GM23338 (cell line): ENCODE measurements at regions not wholly inside any gene's neighbourhood (a gene's known extent, or its start where the extent isn't known, plus 50 kb on each side); places are given as distances from the start of the nearest gene placed in this dataset.
"Not testable (repeated sequence)": the region's sequence is repeated elsewhere in the genome, so short reads cannot be mapped to it uniquely, and the experiment has no call there.

Source experiments
- ATAC-seq: fragments of 200-7000 bp; cut with Tn5 transposase; 3 replicates; pipeline ENCODE4 v1.9.1; 2020
- DNase-seq: peaks from one replicate; pipeline ENCODE4 v3.0.0-alpha.2; 2015; ENCODE audit warnings: low spot score
- H2AFZ ChIP-seq: fragments of 200-600 bp; sonication (generic); 2 replicates; pipeline ENCODE4 v1.8.0; 2016; ENCODE audit warnings: antibody characterized with exemption, mild to moderate bottlenecking, moderate library complexity
- H3F3A ChIP-seq: fragments of 200-600 bp; sonication (generic); replicated peaks from 2 replicates; pipeline ENCODE4 v1.8.0; 2017; ENCODE audit warnings: antibody characterized with exemption, mixed run types, low read depth
- H3K27ac ChIP-seq: fragments of 200-600 bp; sonication (generic); 2 replicates; pipeline ENCODE4 v1.6.1; 2016; ENCODE audit warnings: low read depth
- H3K27me3 ChIP-seq: fragments of 200-600 bp; sonication (generic); 2 replicates; pipeline ENCODE4 v1.8.0; 2016; ENCODE audit warnings: mild to moderate bottlenecking, mixed run types, moderate library complexity; ENCODE audit not compliant: insufficient read depth
- H3K36me3 ChIP-seq: fragments of 200-600 bp; sonication (generic); 2 replicates; pipeline ENCODE4 v1.8.0; 2016; ENCODE audit warnings: mild to moderate bottlenecking; ENCODE audit not compliant: insufficient read depth
- H3K4me1 ChIP-seq: fragments of 200-600 bp; sonication (generic); 2 replicates; pipeline ENCODE4 v1.8.0; 2016; ENCODE audit warnings: mild to moderate bottlenecking, moderate library complexity; ENCODE audit not compliant: insufficient read depth
- H3K4me2 ChIP-seq: fragments of 200-600 bp; sonication (generic); 2 replicates; pipeline ENCODE4 v1.7.1; 2017; ENCODE audit warnings: mixed run types
- H3K4me3 ChIP-seq: fragments of 200-600 bp; sonication (generic); 2 replicates; pipeline ENCODE4 v1.6.1; 2016; ENCODE audit warnings: mixed run types
- H3K79me2 ChIP-seq: fragments of 200-600 bp; sonication (generic); replicated peaks from 2 replicates; pipeline ENCODE4 v1.8.0; 2017; ENCODE audit warnings: mild to moderate bottlenecking; ENCODE audit not compliant: insufficient read depth
- H3K9me2 ChIP-seq: fragments of 200-600 bp; sonication (generic); 2 replicates; pipeline ENCODE4 v1.8.0; 2017; ENCODE audit not compliant: insufficient read depth
- H4K20me1 ChIP-seq: fragments of 200-600 bp; sonication (generic); replicated peaks from 2 replicates; pipeline ENCODE4 v1.8.0; 2017; ENCODE audit warnings: mild to moderate bottlenecking; ENCODE audit not compliant: insufficient read depth
- H3K27ac Mint-ChIP-seq: 2 replicates; pipeline ENCODE4 v1.8.0; 2020; ENCODE audit warnings: inconsistent platforms, mild to moderate bottlenecking, moderate library complexity, mixed read lengths
- H3K27me3 Mint-ChIP-seq: 3 replicates; pipeline ENCODE4 v1.8.0; 2022; ENCODE audit warnings: low read depth, mild to moderate bottlenecking, moderate library complexity, mixed read lengths, inconsistent platforms; ENCODE audit not compliant: insufficient read depth, poor library complexity
- H3K36me3 Mint-ChIP-seq: 3 replicates; pipeline ENCODE4 v1.8.0; 2021; ENCODE audit warnings: low read depth, mild to moderate bottlenecking, inconsistent platforms, moderate library complexity, mixed read lengths
- H3K4me1 Mint-ChIP-seq: 3 replicates; pipeline ENCODE4 v1.8.0; 2020; ENCODE audit warnings: mild to moderate bottlenecking, inconsistent platforms, mixed read lengths
- H3K4me3 Mint-ChIP-seq: 3 replicates; pipeline ENCODE4 v1.8.0; 2021; ENCODE audit warnings: moderate library complexity, mild to moderate bottlenecking, inconsistent platforms, mixed read lengths
- H3K9me3 Mint-ChIP-seq: 3 replicates; pipeline ENCODE4 v1.8.0; 2020; ENCODE audit warnings: moderate library complexity, mild to moderate bottlenecking, inconsistent platforms, mixed read lengths
- CREB1 ChIP-seq: fragments of 250-450 bp; sonication (Bioruptor Pico); IDR thresholded peaks from 2 replicates; pipeline ENCODE4 v1.5.0; 2020; ENCODE audit warnings: low read depth, mild to moderate bottlenecking, moderate library complexity
- CTCF ChIP-seq, 2 experiments: fragments of 200-600 bp in 1 of 2; sonication (generic) in 1 of 2; conservative IDR thresholded peaks; 2 replicates each; pipeline versions ENCODE4 v1.5.1 to v1.6.1; 2016 to 2017; ENCODE audit warnings: antibody characterized with exemption in 2 of 2, low read depth in 2 of 2, mild to moderate bottlenecking in 2 of 2, moderate library complexity in 1 of 2
- EZH2 ChIP-seq: fragments of 200-600 bp; sonication (generic); IDR thresholded peaks from one replicate; pipeline ENCODE4 v1.8.0; 2017; ENCODE audit warnings: antibody characterized with exemption, mild to moderate bottlenecking, low read depth; ENCODE audit not compliant: unreplicated experiment
- EZH2phosphoT487 ChIP-seq: fragments of 200-600 bp; sonication (generic); IDR thresholded peaks from one replicate; pipeline ENCODE4 v1.8.1; 2018; ENCODE audit warnings: antibody characterized with exemption; ENCODE audit not compliant: unreplicated experiment
- JUNB ChIP-seq: IDR thresholded peaks from one replicate; pipeline ENCODE4 v1.6.1; 2016; ENCODE audit warnings: antibody characterized with exemption; ENCODE audit not compliant: unreplicated experiment
- NANOG ChIP-seq: IDR thresholded peaks from 2 replicates; pipeline ENCODE4 v1.6.1; 2016; ENCODE audit warnings: antibody characterized with exemption, borderline replicate concordance
- REST ChIP-seq: IDR thresholded peaks from one replicate; pipeline ENCODE4 v1.6.1; 2018; ENCODE audit warnings: antibody characterized with exemption; ENCODE audit not compliant: unreplicated experiment
- STAT1 ChIP-seq: IDR thresholded peaks from one replicate; pipeline ENCODE4 v1.6.1; 2016; ENCODE audit warnings: antibody characterized with exemption; ENCODE audit not compliant: unreplicated experiment
- ZNF462 ChIP-seq: fragments of 250-450 bp; sonication (Bioruptor Pico); IDR thresholded peaks from 2 replicates; pipeline ENCODE4 v1.5.0; 2020; ENCODE audit warnings: mild to moderate bottlenecking, moderate library complexity

- TF ChIP-seq EZH2phosphoT487: no peak
- no peak for TF ChIP-seq ZNF462 (CRISPR knock-in tag)
- no peak for TF ChIP-seq JUNB
- TF ChIP-seq CREB1 (CRISPR knock-in tag): no peak
Observed at GRCh38 chr6:168796106-168796505, 355.1 kb downstream of the SMOC2 start (continued).

- Mint-ChIP-seq H3K27me3 (peaks cover 10% of the 10 kb centered on the region), H3K9me3 (peaks cover 20% of the 10 kb centered on the region)
- not testable (repeated sequence) for H3K4me3 Mint-ChIP-seq, H3K27ac Mint-ChIP-seq, H3K36me3 Mint-ChIP-seq, H3K27me3 ChIP-seq, DNase-seq, H2AFZ ChIP-seq, H3K4me1 Mint-ChIP-seq, H3K4me2 ChIP-seq, H3K36me3 ChIP-seq, H3F3A ChIP-seq, H4K20me1 ChIP-seq, H3K27ac ChIP-seq, H3K79me2 ChIP-seq, H3K4me3 ChIP-seq, H3K9me2 ChIP-seq, ATAC-seq, H3K4me1 ChIP-seq
Observed at GRCh38 chr6:168795611-168796010, 354.6 kb downstream of the SMOC2 start.

GRCh38 chr6:168794491-168794890, 353.5 kb downstream of the SMOC2 start:
- H4K20me1 ChIP-seq: no peaks in the 10 kb centered on the region
- no peak overlapping the region for H3K27ac ChIP-seq
- Mint-ChIP-seq H3K4me3 (no peak overlapping the region), H3K36me3 (peaks cover 4% of the 10 kb centered on the region; the same call in 2 of the 3 replicates), H3K27me3 (peaks cover 10% of the 10 kb centered on the region), H3K9me3 (peaks cover 20% of the 10 kb centered on the region), H3K4me1 (no peaks in the 10 kb centered on the region; the same call in 2 of the 3 replicates), H3K27ac (no peak overlapping the region)
- no peaks in the 10 kb centered on the region for H3K79me2 ChIP-seq
- H3K27me3 ChIP-seq: no peaks in the 10 kb centered on the region
- no peak overlapping the region for H2AFZ ChIP-seq
- ATAC-seq: no peak
- H3K4me2 ChIP-seq: no peak overlapping the region
- H3F3A ChIP-seq: no peaks in the 10 kb centered on the region
- no peak for DNase-seq
- H3K4me3 ChIP-seq: no peak overlapping the region
- H3K4me1 ChIP-seq: no peaks in the 10 kb centered on the region
- H3K9me2 ChIP-seq: no peaks in the 10 kb centered on the region
- H3K36me3 ChIP-seq: no peaks in the 10 kb centered on the region
- TF ChIP-seq EZH2: no peak
- no peak for TF ChIP-seq STAT1
- TF ChIP-seq NANOG: no peak
- no peak for TF ChIP-seq REST
- TF ChIP-seq JUNB: no peak
- no peak for TF ChIP-seq CTCF (conservative IDR thresholded peaks at IDR 0.05; ENCODE audit: low read depth in 2 of 2)
- TF ChIP-seq EZH2phosphoT487: no peak
